Heart left ventricle (tissue), 13 donors: ENCODE measurements at regions not wholly inside any gene's neighbourhood (a gene's known extent, or its start where the extent isn't known, plus 50 kb on each side); places are given as distances from the start of the nearest gene placed in this dataset.

ENCODE experiments used
- CTCF ChIP-seq, 12 donors: fragments of 200-600 bp; sonication (generic) in 4 of 12; IDR thresholded peaks; one replicate each; pipeline versions ENCODE4 v1.5.0 to v1.8.0; 2018 to 2022; ENCODE audit warnings: antibody characterized with exemption in 12 of 12, mild to moderate bottlenecking in 5 of 12
- POLR2A ChIP-seq, 2 donors: fragments of 450-650 bp; IDR thresholded peaks; one replicate each; pipeline ENCODE4 v1.6.1; 2017; ENCODE audit warnings: antibody characterized with exemption in 2 of 2, mild to moderate bottlenecking in 2 of 2, moderate library complexity in 2 of 2
- donor health status: ischemic (EF 13 %, LVEDD 7.1; RV severe dilation, severe dysfunction).
- donor health status: DM: no; HTN: yes; CAD: no.
- donor health status: DM: no; HTN: no; CAD: no.
- donor health status: ischemic (EF 25% LVEDD 6.9; RV normal size, moderate dysfunction).
- donor health status: ischemic (EF 25% LVEDD 5.7; RV mildly dilated, moderate dysfunction).
- donor health status: ischemic (EF 35%, LVEDD 5.7; RV mildly dilated, moderate dysfunction).
- donor health status: nonischemic (EF 11% LVEDD 7.7; RV severe dilation, severe dysfunction).
- donor health status: DM: yes; HTN: yes; CAD: no.
- donor health status: PGD.
- donor health status: ischemic (EF 29% LVEDD 5.4; RV normal size, mild dysfunction).
- donor health status: nonischemic (EF 23%, LVEDD 6.1; RV moderate dilation, normal function).

GRCh38 chr22:17284466-17284865 is 65.2 kb upstream of the ADA2 start:
- no peak for TF ChIP-seq POLR2A (IDR thresholded peaks at IDR 0.05)
- TF ChIP-seq CTCF (IDR thresholded peaks at IDR 0.05): no peak
